Mesenchymal stem cell (in vitro differentiated cells and primary cell): ENCODE measurements at regions not wholly inside any gene's neighbourhood (a gene's known extent, or its start where the extent isn't known, plus 50 kb on each side); places are given as distances from the start of the nearest gene placed in this dataset.

Source experiments
- DNase-seq: peaks from one replicate; pipeline ENCODE4 v3.0.0-alpha.2; 2013
- H2AFZ ChIP-seq: one replicate; pipeline ENCODE4 v1.6.1; 2013; ENCODE audit warnings: low read depth, mild to moderate bottlenecking, control low read depth, inconsistent platforms, low read length, moderate library complexity
- H2AK5ac ChIP-seq: 2 replicates; pipeline ENCODE4 v1.6.1; 2013; ENCODE audit warnings: low read length, moderate library complexity, mild to moderate bottlenecking, inconsistent platforms; ENCODE audit not compliant: severe bottlenecking
- H2BK120ac ChIP-seq: one replicate; pipeline ENCODE4 v1.6.1; 2013; ENCODE audit warnings: low read depth, mild to moderate bottlenecking, inconsistent platforms, low read length, moderate library complexity
- H2BK12ac ChIP-seq, 2 experiments: one replicate each; pipeline ENCODE4 v1.6.1; 2013; ENCODE audit warnings: inconsistent platforms in 2 of 2, low read length in 2 of 2, mild to moderate bottlenecking in 2 of 2, moderate library complexity in 2 of 2, control low read depth in 1 of 2
- H2BK15ac ChIP-seq: one replicate; pipeline ENCODE4 v1.6.1; 2013; ENCODE audit warnings: mild to moderate bottlenecking, low read depth, inconsistent platforms; ENCODE audit not compliant: poor library complexity, severe bottlenecking
- H2BK5ac ChIP-seq: 2 replicates; pipeline ENCODE4 v1.6.1; 2013; ENCODE audit warnings: low read depth, mild to moderate bottlenecking, low read length, control low read depth, inconsistent platforms; ENCODE audit not compliant: poor library complexity, severe bottlenecking
- H3K14ac ChIP-seq, 2 experiments: one replicate each; pipeline ENCODE4 v1.6.1; 2013; ENCODE audit warnings: inconsistent platforms in 2 of 2, low read length in 2 of 2, control low read depth in 1 of 2, mild to moderate bottlenecking in 1 of 2, moderate library complexity in 1 of 2
- H3K18ac ChIP-seq, 2 experiments: one replicate each; pipeline ENCODE4 v1.6.1; 2013; ENCODE audit warnings: inconsistent platforms in 2 of 2, low read length in 2 of 2, control low read depth in 1 of 2, low read depth in 1 of 2, mild to moderate bottlenecking in 1 of 2
- H3K23ac ChIP-seq, 2 experiments: one replicate each; pipeline ENCODE4 v1.6.1; 2013; ENCODE audit warnings: inconsistent platforms in 2 of 2, low read length in 2 of 2, mild to moderate bottlenecking in 2 of 2, moderate library complexity in 2 of 2, control low read depth in 1 of 2
- H3K27ac ChIP-seq: 2 replicates; pipeline ENCODE4 v1.5.1; 2013; ENCODE audit warnings: mild to moderate bottlenecking, moderate library complexity, low read length, control low read depth, inconsistent platforms; ENCODE audit not compliant: poor library complexity, severe bottlenecking
- H3K27me3 ChIP-seq, 2 experiments: 2 replicates each; pipeline versions ENCODE4 v1.6.1 to v1.7.0; 2013; ENCODE audit warnings: low read length in 2 of 2, mild to moderate bottlenecking in 2 of 2, moderate library complexity in 2 of 2, control low read depth in 1 of 2, inconsistent platforms in 1 of 2; ENCODE audit not compliant: control insufficient read depth in 1 of 2, insufficient read depth in 1 of 2
- H3K36me3 ChIP-seq, 2 experiments: 2 replicates each; pipeline versions ENCODE4 v1.6.1 to v1.7.0; 2013; ENCODE audit warnings: low read length in 2 of 2, control low read depth in 1 of 2, inconsistent platforms in 1 of 2, low read depth in 1 of 2, mild to moderate bottlenecking in 1 of 2; ENCODE audit not compliant: insufficient read depth in 2 of 2, control insufficient read depth in 1 of 2
- H3K4ac ChIP-seq, 2 experiments: one replicate each; pipeline ENCODE4 v1.6.1; 2013; ENCODE audit warnings: inconsistent platforms in 2 of 2, low read length in 2 of 2, mild to moderate bottlenecking in 2 of 2, moderate library complexity in 2 of 2, control low read depth in 1 of 2, low read depth in 1 of 2
- H3K4me1 ChIP-seq: 2 replicates; pipeline ENCODE4 v1.6.1; 2013; ENCODE audit warnings: low read depth, low read length, control low read depth; ENCODE audit not compliant: control insufficient read depth, insufficient read depth
- H3K4me2 ChIP-seq: 2 replicates; pipeline ENCODE4 v1.6.1; 2013; ENCODE audit warnings: low read length, mild to moderate bottlenecking, inconsistent platforms; ENCODE audit not compliant: poor library complexity, severe bottlenecking
- H3K4me3 ChIP-seq, 2 experiments: 2 replicates each; pipeline versions ENCODE4 v1.5.1 to v1.7.0; 2013; ENCODE audit warnings: low read length in 2 of 2, mild to moderate bottlenecking in 2 of 2, control low read depth in 1 of 2, low read depth in 1 of 2; ENCODE audit not compliant: insufficient read depth in 1 of 2
- H3K79me1 ChIP-seq: replicated peaks from 2 replicates; pipeline ENCODE4 v1.6.1; 2013; ENCODE audit warnings: mild to moderate bottlenecking, control low read depth, low read length, inconsistent platforms; ENCODE audit not compliant: poor library complexity, severe bottlenecking
- H3K9ac ChIP-seq: 2 replicates; pipeline ENCODE4 v1.7.0; 2013; ENCODE audit warnings: mild to moderate bottlenecking, low read length, moderate library complexity
- H3K9me3 ChIP-seq: 2 replicates; pipeline ENCODE4 v1.7.0; 2013; ENCODE audit warnings: mild to moderate bottlenecking, low read length; ENCODE audit not compliant: control insufficient read depth
- H4K8ac ChIP-seq: one replicate; pipeline ENCODE4 v1.6.1; 2013; ENCODE audit warnings: inconsistent platforms, mild to moderate bottlenecking, low read length, moderate library complexity
- H4K91ac ChIP-seq: one replicate; pipeline ENCODE4 v1.6.1; 2013; ENCODE audit warnings: mild to moderate bottlenecking, low read length, inconsistent platforms
- WGBS: methylation state at CpG from one replicate; pipeline ENCODE4 v1.1.7; 2013; ENCODE audit warnings: mixed read lengths; 5-methylcytosine and 5-hydroxymethylcytosine counted together

DNA sequence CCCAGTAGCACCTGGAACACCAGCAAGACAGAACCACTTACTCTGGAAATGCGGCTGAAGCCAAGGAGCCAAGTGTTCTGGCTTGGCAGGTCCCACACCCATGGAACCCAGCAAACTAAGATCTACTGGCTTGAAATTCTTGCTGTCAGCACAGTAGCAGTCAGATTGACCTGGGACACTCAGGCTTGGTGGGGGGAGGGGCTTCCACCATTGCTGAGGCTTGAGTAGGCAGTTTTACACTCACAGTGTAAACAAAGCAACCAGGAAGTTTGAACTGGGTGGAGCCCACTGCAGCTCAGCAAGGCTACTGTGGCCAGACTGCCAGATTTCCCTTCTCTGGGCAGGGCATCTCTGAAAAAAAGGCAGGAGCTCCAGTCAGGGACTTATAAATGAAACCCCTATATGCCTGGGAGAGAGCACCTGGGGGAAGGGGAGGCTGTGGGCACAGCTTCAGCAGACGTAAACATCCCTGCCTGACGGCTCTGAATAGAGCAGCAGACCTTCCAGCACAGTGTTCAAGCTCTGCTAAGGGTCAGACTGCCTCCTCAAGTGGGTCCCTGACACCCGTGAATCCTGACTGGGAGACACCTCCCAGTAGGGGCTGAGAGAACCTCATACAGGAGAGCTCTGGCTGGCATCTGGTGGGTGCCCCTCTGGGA lies 121.2 kb downstream of the MTERF1 start:
- no peak overlapping the region for H3K4ac ChIP-seq
- no peak overlapping the region for H3K27ac ChIP-seq
- no peak overlapping the region for H3K14ac ChIP-seq
- no peak overlapping the region for H3K23ac ChIP-seq
- no peak overlapping the region for H2BK5ac ChIP-seq
- H3K18ac ChIP-seq, result no peak overlapping the region
- no peak overlapping the region for H4K91ac ChIP-seq
- H3K9me3 ChIP-seq, result peaks cover 29% of the 10 kb centered on the region
- no peak overlapping the region for H2AK5ac ChIP-seq
- H2BK15ac ChIP-seq, result no peak overlapping the region
- H3K4me3 ChIP-seq, result no peak overlapping the region
- H3K4me2 ChIP-seq, result no peak overlapping the region
- H2BK120ac ChIP-seq, result no peak overlapping the region
- DNase-seq, result peak; percentile 3
- H2BK12ac ChIP-seq, result no peak overlapping the region
- no peaks in the 10 kb centered on the region for H3K27me3 ChIP-seq
- no peak overlapping the region for H2AFZ ChIP-seq
- H3K4me1 ChIP-seq, result no peaks in the 10 kb centered on the region
- no peaks in the 10 kb centered on the region for H3K36me3 ChIP-seq
- H3K79me1 ChIP-seq, result no peaks in the 10 kb centered on the region
- no peak overlapping the region for H3K9ac ChIP-seq
- H4K8ac ChIP-seq, result no peak overlapping the region
- 28% methylated on average over 4 of the region's 4 CpGs for WGBS

DNA sequence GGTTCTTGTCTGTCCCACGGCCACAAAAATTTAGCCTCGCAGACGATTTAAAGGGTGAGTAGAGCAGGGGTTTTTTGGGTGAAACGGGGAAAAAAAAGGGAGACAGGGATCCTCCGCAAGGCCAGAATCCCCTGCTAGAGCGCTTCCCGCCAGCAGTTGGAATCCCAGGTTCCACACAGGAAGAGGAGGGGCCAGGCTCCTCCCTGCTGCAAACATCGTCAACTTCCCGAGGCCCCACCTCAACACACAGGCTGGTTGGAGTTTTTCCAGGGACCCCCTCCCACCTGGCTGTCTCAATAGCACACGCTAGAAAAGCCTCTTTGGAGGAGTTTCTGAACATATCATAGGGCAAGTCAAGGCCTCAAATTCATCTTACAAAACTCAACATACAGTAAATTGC lies 112.7 kb downstream of the MTERF1 start:
- H3K9ac ChIP-seq, result no peak overlapping the region
- no peak for DNase-seq
- no peaks in the 10 kb centered on the region for H3K4me1 ChIP-seq
- no peak overlapping the region for H2AK5ac ChIP-seq
- H4K8ac ChIP-seq, result no peak overlapping the region
- H3K4me3 ChIP-seq, result no peak overlapping the region
- H2BK5ac ChIP-seq, result no peak overlapping the region
- peaks cover 10% of the 10 kb centered on the region for H3K9me3 ChIP-seq
- no peak overlapping the region for H3K14ac ChIP-seq
- no peak overlapping the region for H3K27ac ChIP-seq
- no peak overlapping the region for H4K91ac ChIP-seq
- H3K4me2 ChIP-seq, result no peak overlapping the region
- no peak overlapping the region for H2BK12ac ChIP-seq
- no peak overlapping the region for H2BK120ac ChIP-seq
- no peaks in the 10 kb centered on the region for H3K36me3 ChIP-seq
- no peak overlapping the region for H2BK15ac ChIP-seq
- no peak overlapping the region for H3K4ac ChIP-seq
- H2AFZ ChIP-seq, result no peak overlapping the region
- H3K23ac ChIP-seq, result no peak overlapping the region
- no peaks in the 10 kb centered on the region for H3K27me3 ChIP-seq
- 78% methylated on average over 9 of the region's 10 CpGs for WGBS
- H3K79me1 ChIP-seq, result no peaks in the 10 kb centered on the region
- H3K18ac ChIP-seq, result no peak overlapping the region

GRCh38 chr7:91771394-91771793 lies 109.1 kb downstream of the MTERF1 start:
- H3K18ac ChIP-seq, result no peak overlapping the region
- no peak overlapping the region for H3K9ac ChIP-seq
- no peak overlapping the region for H2AFZ ChIP-seq
- H3K14ac ChIP-seq, result no peak overlapping the region
- no peaks in the 10 kb centered on the region for H3K27me3 ChIP-seq
- H4K91ac ChIP-seq, result no peak overlapping the region
- H3K4ac ChIP-seq, result no peak overlapping the region
- no peak overlapping the region for H4K8ac ChIP-seq
- H3K4me3 ChIP-seq, result no peak overlapping the region
- no peak overlapping the region for H3K23ac ChIP-seq
- no CpG with 5 or more reads among the region's 1 CpG for WGBS
- H3K36me3 ChIP-seq, result no peaks in the 10 kb centered on the region
- no peak overlapping the region for H2BK12ac ChIP-seq
- H2BK120ac ChIP-seq, result no peak overlapping the region
- H3K9me3 ChIP-seq, result no peaks in the 10 kb centered on the region
- no peak overlapping the region for H2AK5ac ChIP-seq
- H3K4me2 ChIP-seq, result no peak overlapping the region
- no peak overlapping the region for H2BK5ac ChIP-seq
- H3K79me1 ChIP-seq, result no peaks in the 10 kb centered on the region
- H3K4me1 ChIP-seq, result no peaks in the 10 kb centered on the region
- DNase-seq, result no peak
- H2BK15ac ChIP-seq, result no peak overlapping the region
- H3K27ac ChIP-seq, result no peak overlapping the region

DNA sequence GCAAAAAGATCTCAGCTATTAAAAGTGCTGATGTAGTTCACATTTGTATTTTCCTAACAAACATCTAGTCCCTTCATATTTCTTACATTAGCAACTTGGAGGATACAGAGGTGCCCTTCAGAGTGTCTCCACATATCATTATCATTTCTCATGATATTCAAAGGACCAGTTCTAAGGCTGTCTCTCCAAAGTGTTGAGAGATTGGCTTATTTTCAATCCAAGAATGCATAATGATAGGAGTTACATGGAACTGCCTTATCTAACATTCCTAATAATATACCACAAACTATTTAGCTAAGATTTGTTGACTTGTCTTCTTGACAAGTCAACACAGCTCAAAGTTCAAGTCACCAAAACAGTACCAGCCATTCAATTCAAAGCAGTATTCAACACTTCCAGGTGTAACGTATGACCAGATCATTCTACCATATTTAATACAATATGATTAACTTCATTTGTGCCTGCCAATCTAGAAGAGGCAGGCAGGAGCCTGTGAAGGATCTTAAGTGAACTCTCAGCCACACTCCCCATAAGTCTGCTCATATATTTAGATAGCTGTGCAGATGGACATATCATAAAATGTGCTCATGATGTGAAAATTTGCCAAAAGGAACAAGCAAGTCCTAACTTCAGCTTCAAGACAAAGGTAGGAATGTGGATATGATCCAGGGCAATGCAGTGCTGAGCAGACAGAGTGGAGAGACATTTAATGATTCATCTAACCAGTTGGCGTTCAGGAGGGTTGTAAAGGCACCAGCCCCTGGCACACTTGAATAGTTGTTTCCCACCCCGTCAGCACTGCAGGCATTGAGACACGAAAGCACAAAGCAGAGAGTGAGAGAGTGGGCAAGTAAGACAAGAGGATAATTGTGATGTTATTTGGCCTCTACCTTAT lies 108.3 kb downstream of the MTERF1 start:
- no peaks in the 10 kb centered on the region for H3K9me3 ChIP-seq
- no peak overlapping the region for H2BK12ac ChIP-seq
- WGBS, result 77% methylated on average over 4 of the region's 4 CpGs
- H3K9ac ChIP-seq, result no peak overlapping the region
- H2AK5ac ChIP-seq, result no peak overlapping the region
- H4K91ac ChIP-seq, result no peak overlapping the region
- H3K36me3 ChIP-seq, result no peaks in the 10 kb centered on the region
- no peak overlapping the region for H2BK15ac ChIP-seq
- no peak overlapping the region for H2AFZ ChIP-seq
- H4K8ac ChIP-seq, result no peak overlapping the region
- no peak for DNase-seq
- no peaks in the 10 kb centered on the region for H3K4me1 ChIP-seq
- no peak overlapping the region for H3K4ac ChIP-seq
- H2BK5ac ChIP-seq, result no peak overlapping the region
- no peak overlapping the region for H3K14ac ChIP-seq
- H3K4me3 ChIP-seq, result no peak overlapping the region
- H2BK120ac ChIP-seq, result no peak overlapping the region
- H3K27me3 ChIP-seq, result no peaks in the 10 kb centered on the region
- H3K79me1 ChIP-seq, result no peaks in the 10 kb centered on the region
- H3K27ac ChIP-seq, result no peak overlapping the region
- no peak overlapping the region for H3K23ac ChIP-seq
- H3K4me2 ChIP-seq, result no peak overlapping the region
- no peak overlapping the region for H3K18ac ChIP-seq
